Adrenal gland (tissue), 9 donors: ENCODE measurements at regions not wholly inside any gene's neighbourhood (a gene's known extent, or its start where the extent isn't known, plus 50 kb on each side); places are given as distances from the start of the nearest gene placed in this dataset.

Experiments used
- DNase-seq, 7 donors: peaks; one replicate each; pipeline ENCODE4 v3.0.0-alpha.2; 2019 to 2020
- H3K27ac ChIP-seq, 5 donors: fragments of 200-600 bp; sonication (generic) in 4 of 5; 1 replicate in 3 of 5; 2 replicates in 2 of 5; pipeline versions ENCODE4 v1.5.1 to v1.8.0; 2016 to 2020; ENCODE audit warnings: mild to moderate bottlenecking in 1 of 5
- H3K27me3 ChIP-seq: fragments of 200-600 bp; 2 replicates; pipeline ENCODE4 v1.8.0; 2021
- H3K36me3 ChIP-seq, 2 donors: fragments of 200-600 bp; replicated peaks in 1 of 2; 1 replicate in 1 of 2; 2 replicates in 1 of 2; pipeline versions ENCODE4 v1.5.1 to v1.8.0; 2018 to 2022
- H3K4me1 ChIP-seq, 2 donors: fragments of 200-600 bp; replicated peaks in 1 of 2; 1 replicate in 1 of 2; 2 replicates in 1 of 2; pipeline versions ENCODE4 v1.5.1 to v1.8.0; 2018 to 2021
- H3K4me3 ChIP-seq, 4 donors: fragments of 200-600 bp; sonication (generic) in 3 of 4; one replicate each; pipeline ENCODE4 v1.5.1; 2016 to 2018
- H3K9me3 ChIP-seq, 3 donors: fragments of 200-600 bp; sonication (generic) in 1 of 3; replicated peaks in 1 of 3; 1 replicate in 2 of 3; 2 replicates in 1 of 3; pipeline versions ENCODE4 v1.5.1 to v1.8.0; 2016 to 2021
- POLR2A ChIP-seq, 2 donors: fragments of 450-650 bp; IDR thresholded peaks; one replicate each; pipeline ENCODE4 v1.6.1; 2017; ENCODE audit warnings: antibody characterized with exemption in 2 of 2, mild to moderate bottlenecking in 2 of 2, moderate library complexity in 1 of 2
- WGBS, 4 donors: extraction: QIAGEN DNeasy Blood & Tissue Kit in 2 of 4; methylation state at CpG; one replicate each; pipeline versions ENCODE4 v1.1.5 to v1.1.7; 2013 to 2017; 5-methylcytosine and 5-hydroxymethylcytosine counted together
- intact Hi-C, 2 donors: fragments of 100-400 bp; cut with DNase I; formaldehyde crosslinking; loops; one replicate each; pipeline versions ENCODE4 v1.14.1 to v1.15.0; 2022 to 2023
- TF ChIP-seq, protein P1 (sequence below), 6 experiments: fragments of 450-650 bp in 4 of 6; fragments of 200-600 bp in 2 of 6; sonication (generic) in 1 of 6; IDR thresholded peaks; 1 replicate in 5 of 6; 2 replicates in 1 of 6; pipeline versions ENCODE4 v1.5.1 to v1.8.0; 2016 to 2021; ENCODE audit warnings: antibody characterized with exemption in 6 of 6, mild to moderate bottlenecking in 2 of 6, moderate library complexity in 1 of 6
- donor health status: healthy with polysubstance abuse.
- donor health status: Bipolar disorder and iron deficiency.
- donor health status: DM: yes; HTN: yes; CAD: no.
- donor health status: DM: no; HTN: no; CAD: no.
- donor health status: DM: no; HTN: no; CAD: no.

DNA sequence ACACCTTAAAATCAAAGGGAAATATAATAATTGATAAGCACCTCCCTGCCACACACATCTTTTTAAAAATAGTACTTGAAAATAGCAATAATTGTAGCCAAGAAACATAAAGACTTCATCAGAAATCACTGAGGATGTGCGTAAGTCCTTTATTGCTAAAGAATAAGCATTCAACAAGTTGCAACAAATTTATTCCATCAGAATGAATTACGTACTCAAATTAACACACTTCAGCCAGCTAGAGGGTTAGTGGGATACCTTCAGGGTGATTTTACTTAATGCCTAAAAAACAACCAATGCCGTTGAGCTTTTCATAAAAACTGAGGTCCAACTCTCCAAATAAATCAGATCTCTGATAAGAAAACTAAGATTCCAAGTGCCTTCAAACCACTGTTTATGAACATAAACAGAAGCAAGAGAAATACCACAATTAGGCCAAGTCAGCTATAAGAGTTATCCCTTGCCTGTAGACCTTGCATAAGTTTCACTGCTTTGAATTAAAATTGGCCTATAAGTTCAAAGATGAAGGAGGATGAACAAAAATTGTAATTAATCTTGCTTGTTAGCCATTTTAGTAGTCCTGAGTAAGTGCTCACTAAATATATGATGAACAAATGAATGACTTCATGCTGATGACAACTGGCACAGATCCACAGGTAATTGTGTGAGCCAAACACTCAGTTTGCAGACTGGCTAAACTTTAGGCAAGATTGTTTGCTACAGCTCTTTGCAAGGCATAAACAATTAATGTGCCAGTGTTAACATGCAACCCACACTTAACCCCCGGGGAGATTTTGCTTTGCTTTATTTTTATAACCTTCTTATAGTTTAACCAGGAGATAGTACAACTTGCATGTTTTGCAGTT is 375.1 kb upstream of the THBS1 start:
- 81 to 91% (median 87%) methylated on average over 4 of the region's 4 CpGs for WGBS, 4 donors
- intact Hi-C loops, result no loop called here
- H3K27ac ChIP-seq, result no peak overlapping the region

DNA sequence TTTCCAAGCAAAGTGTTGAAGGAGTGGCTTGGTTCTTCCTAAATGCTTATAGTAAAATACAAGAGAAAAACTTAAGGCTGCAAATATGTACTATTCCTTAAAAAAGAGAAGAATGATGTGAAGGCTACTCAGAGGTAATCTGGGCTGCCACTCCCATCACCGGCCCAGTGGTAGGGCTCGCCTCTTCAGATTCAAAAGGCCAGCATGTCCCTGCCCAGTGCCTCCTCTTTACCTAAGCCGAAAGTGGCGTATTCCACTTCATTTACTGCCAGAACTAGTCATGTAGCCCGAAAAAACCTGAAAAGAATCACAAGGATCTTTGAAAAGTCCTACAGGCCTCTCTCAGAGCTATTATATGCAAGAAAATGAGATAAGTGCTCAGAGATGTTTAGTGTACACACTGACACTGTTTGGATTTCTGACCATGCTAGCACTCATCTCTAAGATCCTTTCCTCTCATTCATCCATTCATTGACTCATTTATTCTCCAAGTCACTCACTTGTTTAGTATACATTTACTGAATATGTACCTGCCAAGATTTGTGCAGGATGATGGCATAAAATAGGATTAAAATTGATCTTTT is 373.3 kb upstream of the THBS1 start:
- H3K27ac ChIP-seq, result no peak overlapping the region
- H3K9me3 ChIP-seq, result no peaks in the 10 kb centered on the region
- no peak for TF ChIP-seq POLR2A (IDR thresholded peaks at IDR 0.05)
- TF ChIP-seq, protein P1, sequence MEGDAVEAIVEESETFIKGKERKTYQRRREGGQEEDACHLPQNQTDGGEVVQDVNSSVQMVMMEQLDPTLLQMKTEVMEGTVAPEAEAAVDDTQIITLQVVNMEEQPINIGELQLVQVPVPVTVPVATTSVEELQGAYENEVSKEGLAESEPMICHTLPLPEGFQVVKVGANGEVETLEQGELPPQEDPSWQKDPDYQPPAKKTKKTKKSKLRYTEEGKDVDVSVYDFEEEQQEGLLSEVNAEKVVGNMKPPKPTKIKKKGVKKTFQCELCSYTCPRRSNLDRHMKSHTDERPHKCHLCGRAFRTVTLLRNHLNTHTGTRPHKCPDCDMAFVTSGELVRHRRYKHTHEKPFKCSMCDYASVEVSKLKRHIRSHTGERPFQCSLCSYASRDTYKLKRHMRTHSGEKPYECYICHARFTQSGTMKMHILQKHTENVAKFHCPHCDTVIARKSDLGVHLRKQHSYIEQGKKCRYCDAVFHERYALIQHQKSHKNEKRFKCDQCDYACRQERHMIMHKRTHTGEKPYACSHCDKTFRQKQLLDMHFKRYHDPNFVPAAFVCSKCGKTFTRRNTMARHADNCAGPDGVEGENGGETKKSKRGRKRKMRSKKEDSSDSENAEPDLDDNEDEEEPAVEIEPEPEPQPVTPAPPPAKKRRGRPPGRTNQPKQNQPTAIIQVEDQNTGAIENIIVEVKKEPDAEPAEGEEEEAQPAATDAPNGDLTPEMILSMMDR (IDR thresholded peaks at IDR 0.05), result no peak
- no peaks in the 10 kb centered on the region for H3K27me3 ChIP-seq
- H3K4me3 ChIP-seq, result no peak overlapping the region
- no peak for DNase-seq
- WGBS, 4 donors, result 88 to 95% (median 92%) methylated on average over 5 of the region's 5 CpGs
- no peaks in the 10 kb centered on the region for H3K4me1 ChIP-seq
- intact Hi-C loops, result no loop called here
- H3K36me3 ChIP-seq, result no peaks in the 10 kb centered on the region

More for the DNA sequence above, 375.1 kb upstream of the THBS1 start:
- H3K9me3 ChIP-seq, result no peaks in the 10 kb centered on the region
- H3K36me3 ChIP-seq, result no peaks in the 10 kb centered on the region
- H3K27me3 ChIP-seq, result no peaks in the 10 kb centered on the region
- no peak for DNase-seq
- H3K4me3 ChIP-seq, result no peak overlapping the region
- H3K4me1 ChIP-seq, result no peaks in the 10 kb centered on the region
- TF ChIP-seq, protein P1 (IDR thresholded peaks at IDR 0.05), result no peak
- no peak for TF ChIP-seq POLR2A (IDR thresholded peaks at IDR 0.05)

DNA sequence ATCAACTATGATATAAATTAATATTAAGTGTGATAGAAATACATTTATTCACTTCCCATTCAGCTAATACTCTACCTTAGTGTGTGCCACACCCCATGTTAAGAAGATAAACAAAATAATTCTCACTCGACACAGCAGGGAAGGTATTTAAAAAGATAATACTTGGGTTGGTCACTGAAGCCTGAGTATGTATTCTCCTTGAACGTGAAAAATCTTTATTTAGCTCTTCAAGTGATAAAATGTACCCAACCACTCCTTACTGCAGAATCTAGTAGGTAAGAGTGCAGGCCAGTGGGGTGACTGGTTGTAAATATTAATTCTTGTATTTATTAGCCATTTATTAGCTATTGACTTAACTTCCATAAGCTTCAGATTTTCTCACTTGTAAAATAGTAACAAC is 372.7 kb upstream of the THBS1 start:
- WGBS, 4 donors, result 69 to 75% (median 73%) methylated on average over 2 of the region's 2 CpGs
- TF ChIP-seq, protein P1 (IDR thresholded peaks at IDR 0.05), result no peak
- no peak for TF ChIP-seq POLR2A (IDR thresholded peaks at IDR 0.05)
- no peak overlapping the region for H3K4me3 ChIP-seq
- no peaks in the 10 kb centered on the region for H3K9me3 ChIP-seq
- intact Hi-C loops, result no loop called here
- H3K27ac ChIP-seq, result no peak overlapping the region
- H3K4me1 ChIP-seq, result no peaks in the 10 kb centered on the region
- no peak for DNase-seq
- no peaks in the 10 kb centered on the region for H3K27me3 ChIP-seq
- no peaks in the 10 kb centered on the region for H3K36me3 ChIP-seq

DNA sequence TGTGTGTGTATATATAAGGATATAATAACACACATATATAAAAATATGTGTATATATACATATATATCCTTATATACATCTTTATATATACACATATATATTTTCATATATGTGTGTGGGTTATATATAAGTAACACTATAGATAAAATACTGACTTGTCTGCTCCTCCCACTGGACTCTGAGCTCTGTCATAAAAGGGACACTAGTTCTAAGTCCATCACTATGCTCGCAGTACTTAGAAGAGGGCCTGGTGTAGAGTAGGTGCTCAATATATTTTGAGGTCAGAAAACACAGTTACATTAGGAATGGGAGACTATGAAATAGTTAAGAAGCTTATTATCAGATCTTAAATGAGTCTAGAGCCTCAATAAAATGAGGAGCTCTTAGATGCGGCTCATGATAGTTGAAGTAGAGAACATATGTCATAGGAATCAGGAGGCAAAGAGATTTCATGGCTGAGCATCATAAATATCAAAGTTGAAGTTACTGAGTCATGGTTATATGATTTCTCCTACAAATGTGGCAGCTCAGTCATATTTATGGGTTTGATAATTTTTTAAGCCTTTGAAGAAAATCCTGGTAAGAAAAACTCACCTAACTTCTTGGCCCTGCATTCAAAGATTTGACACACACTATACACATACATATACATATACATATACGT is 371.2 kb upstream of the THBS1 start:
- no peaks in the 10 kb centered on the region for H3K36me3 ChIP-seq
- no peaks in the 10 kb centered on the region for H3K9me3 ChIP-seq
- no peak overlapping the region for H3K4me3 ChIP-seq
- no peak overlapping the region for H3K27ac ChIP-seq
- no peaks in the 10 kb centered on the region for H3K27me3 ChIP-seq
- intact Hi-C loops, result no loop called here
- 92 to 96% (median 94%) methylated on average over 3 of the region's 3 CpGs for WGBS, 4 donors
- no peak for DNase-seq
- no peak for TF ChIP-seq POLR2A (IDR thresholded peaks at IDR 0.05)
- TF ChIP-seq, protein P1 (IDR thresholded peaks at IDR 0.05), result no peak
- H3K4me1 ChIP-seq, result no peaks in the 10 kb centered on the region
